GM18519 (cell line): ENCODE measurements at regions not wholly inside any gene's neighbourhood (a gene's known extent, or its start where the extent isn't known, plus 50 kb on each side); places are given as distances from the start of the nearest gene placed in this dataset.
A peak's percentile ranks its signal among the peaks of the same experiment; 100 is the strongest.
"Not testable (repeated sequence)": the region's sequence is repeated elsewhere in the genome, so short reads cannot be mapped to it uniquely, and the experiment has no call there.

Experiments used
- ATAC-seq: cut with Tn5 transposase; IDR thresholded peaks from one replicate; pipeline ENCODE4 v1.9.1; 2021; ENCODE audit warnings: mild to moderate bottlenecking, moderate library complexity; ENCODE audit not compliant: unreplicated experiment, low FRiP score

GRCh38 chr2:212797484-212798205 lies 259.0 kb upstream of the ERBB4 start:
- no peak for ATAC-seq

DNA sequence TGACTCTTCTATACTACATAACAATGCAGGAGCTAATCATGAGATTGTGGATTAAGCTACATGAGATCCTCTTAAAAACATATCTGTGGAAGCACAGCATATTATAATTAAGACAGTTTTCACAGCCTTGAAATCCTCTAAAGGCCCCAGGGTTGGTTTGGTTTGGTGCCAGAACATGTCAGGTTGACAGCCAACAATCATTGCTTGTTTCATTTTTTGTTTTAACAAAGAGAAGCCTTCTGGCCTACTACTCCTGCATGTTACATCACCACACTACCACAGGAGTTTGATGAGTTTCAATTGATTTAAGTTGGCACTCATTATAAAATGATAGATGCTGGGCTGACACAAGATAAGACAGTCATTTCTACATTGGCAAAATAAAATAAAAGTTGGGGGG lies 255.9 kb upstream of the ERBB4 start:
- no peak for ATAC-seq

GRCh38 chr2:212791569-212791968 lies 253.0 kb upstream of the ERBB4 start:
- ATAC-seq: no peak

GRCh38 chr2:212786088-212786487 lies 247.5 kb upstream of the ERBB4 start:
- not testable (repeated sequence) for ATAC-seq

- ATAC-seq: peak; percentile 69
These were observed 238.5 kb upstream of the ERBB4 start for GRCh38 chr2:212777020-212777491.

GRCh38 chr2:212773808-212774339 lies 235.3 kb upstream of the ERBB4 start:
- ATAC-seq: no peak

DNA sequence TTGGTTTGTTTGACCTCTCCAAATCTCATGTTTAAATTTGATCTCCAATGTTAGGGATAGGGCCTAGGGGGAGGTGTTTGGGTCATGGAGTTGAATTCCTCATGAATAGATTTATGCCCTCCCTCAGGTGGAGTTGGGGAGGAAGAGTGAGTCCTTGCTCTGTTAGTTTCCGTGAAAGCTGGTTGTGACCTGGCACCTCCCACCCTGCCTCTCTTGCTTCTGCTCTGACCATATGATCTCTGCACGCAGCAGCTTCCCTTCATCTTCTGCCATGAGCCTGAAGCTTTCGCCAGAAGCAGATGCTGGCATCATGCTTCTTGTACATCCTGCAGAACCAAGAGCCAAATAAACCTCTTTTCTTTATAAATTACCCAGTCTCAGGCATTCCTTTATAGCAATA lies 231.6 kb upstream of the ERBB4 start:
- ATAC-seq: no peak

DNA sequence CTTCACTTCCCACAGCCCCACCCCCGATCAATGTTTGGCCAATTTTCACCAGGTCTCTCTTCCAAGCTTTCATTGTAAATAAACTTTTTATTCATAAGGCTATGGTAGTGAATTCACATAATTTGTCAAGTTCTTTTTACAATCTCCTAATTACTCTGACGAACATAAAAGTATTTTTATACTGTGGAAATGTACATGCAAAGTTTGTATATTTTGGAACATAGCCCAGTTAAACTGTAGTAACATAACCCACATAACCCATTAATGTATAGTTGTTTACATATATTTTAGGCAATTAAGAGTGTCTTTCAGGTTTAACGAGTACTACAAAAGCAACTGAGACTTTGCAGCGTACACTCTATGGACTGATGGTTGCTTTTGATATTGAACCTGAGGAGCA lies 228.3 kb upstream of the ERBB4 start:
- no peak for ATAC-seq

DNA sequence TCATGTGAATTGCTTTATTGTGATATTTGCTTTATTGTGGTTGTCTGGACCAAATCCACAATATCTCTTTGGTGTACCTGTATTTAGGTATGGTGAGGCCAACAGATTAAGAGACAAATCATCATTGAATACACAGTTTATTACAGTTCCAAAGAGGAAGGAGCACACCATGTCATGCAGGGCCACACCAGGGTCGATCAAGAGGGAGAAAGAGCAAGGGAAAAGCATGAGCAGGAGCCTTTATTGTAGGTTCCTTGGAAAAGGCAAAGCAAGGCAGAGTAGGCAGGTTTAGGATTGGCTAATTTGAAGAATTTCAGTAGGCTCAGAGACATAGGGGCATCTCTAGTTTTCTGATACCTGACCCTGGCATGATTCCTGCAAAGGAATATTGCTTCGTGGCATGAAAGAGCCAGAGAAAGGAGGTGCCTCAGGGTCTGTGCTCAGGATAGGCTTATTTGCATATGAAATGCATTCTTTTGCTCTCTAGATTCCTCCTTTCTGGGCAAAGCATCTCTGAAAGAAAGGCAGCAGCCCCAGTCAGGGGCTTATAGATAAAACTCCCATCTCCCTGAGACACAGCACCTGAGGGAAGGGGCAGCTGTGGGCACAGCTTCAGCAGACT lies 214.2 kb upstream of the ERBB4 start:
- ATAC-seq: no peak

DNA sequence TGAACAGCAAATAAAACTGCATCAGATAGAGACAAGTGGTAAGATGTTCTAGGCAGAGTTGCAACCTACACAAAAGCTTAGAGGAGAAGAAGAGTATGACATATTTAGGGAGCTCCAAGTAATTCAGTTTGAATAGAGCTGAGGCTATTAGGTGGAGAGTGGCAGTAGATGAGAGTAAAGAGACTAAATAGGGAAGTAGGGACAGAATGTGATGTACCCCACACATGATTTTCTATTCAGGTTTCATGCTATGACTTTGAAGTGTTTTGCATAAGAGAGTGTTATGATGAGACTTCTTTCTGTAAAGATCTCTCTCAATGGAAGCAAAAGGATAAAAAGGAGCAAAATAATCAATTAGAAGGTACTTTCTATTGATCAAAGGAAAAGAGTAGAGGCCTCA lies 206.8 kb upstream of the ERBB4 start:
- ATAC-seq: peak; percentile 95

- no peak for ATAC-seq
These were observed 199.0 kb upstream of the ERBB4 start for GRCh38 chr2:212737392-212738172.

DNA sequence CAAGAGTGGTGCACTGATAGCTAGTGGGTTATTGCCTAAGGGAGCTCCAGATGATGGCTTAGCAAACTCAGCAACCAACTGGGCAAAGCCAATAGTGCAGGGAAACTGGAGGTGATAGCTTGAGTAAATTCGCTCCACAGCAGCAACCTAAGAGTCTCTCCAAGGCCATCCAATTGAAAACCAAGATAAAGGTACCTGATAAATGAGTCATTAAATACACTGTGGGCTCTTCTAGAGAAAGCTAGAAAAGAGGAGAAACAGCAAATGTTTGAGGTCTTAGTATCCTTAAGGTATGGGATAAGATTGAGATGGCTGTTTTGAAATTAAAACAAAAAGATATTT lies 197.8 kb upstream of the ERBB4 start:
- ATAC-seq: no peak

- no peak for ATAC-seq
These were observed 194.7 kb upstream of the ERBB4 start for GRCh38 chr2:212733273-212733672.

DNA sequence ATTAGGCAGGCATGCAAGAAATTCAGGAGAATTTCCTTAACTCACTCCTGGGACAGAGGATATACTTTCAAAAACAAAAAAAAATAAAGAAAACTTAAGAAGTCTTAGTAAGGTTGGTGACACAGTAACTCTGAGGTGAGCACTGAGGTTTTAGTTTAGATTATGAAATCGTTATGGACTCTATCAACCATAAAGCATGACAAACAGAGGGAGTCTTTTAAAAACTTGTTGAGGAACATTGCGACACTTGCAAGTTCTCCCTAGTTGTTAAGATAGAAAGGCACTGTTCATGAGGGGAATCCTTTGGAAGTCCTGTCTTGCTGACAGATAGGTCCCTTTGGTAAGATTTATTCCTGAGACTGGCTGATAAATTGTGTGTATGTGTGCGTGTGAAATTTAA lies 194.3 kb upstream of the ERBB4 start:
- ATAC-seq: no peak

DNA sequence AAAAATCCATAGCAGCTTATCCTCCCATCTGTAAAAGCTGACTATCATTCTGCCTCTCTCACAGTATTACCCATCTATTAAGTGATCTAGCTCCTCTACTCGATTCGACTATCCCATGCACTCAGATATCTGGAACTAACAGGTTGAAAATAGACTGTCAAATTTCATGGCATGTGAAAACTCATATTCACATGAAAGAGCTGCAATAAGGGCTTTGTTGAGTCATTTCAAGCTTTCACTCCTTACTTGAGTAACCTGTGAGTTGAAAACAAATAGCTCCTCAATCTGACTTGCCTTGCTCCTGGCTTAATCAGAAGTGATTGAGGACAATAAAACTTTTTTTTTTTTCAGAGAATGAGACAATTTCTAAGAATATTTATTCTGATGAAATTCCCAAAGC lies 192.4 kb upstream of the ERBB4 start:
- peak; percentile 92 for ATAC-seq

GRCh38 chr2:212728717-212729116 lies 190.1 kb upstream of the ERBB4 start:
- no peak for ATAC-seq

DNA sequence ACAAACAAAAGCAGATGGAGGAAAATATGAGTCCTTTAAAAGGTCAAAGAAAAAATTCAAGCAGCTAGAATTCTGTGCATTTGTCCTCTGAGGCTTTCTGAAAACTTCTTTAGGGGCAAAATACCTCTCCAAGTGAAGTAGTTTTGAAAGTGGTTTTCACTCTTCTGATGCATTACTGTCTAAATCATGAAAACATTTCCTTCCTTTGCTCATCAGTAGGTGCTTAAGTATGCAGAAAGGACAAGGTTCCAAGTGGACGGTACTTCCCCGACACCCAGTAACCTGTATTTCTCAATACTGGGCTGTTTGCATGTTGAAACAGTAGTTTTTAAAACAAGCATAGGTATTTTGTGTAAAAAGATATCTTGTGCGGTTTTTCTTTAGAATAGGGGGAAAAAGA lies 189.1 kb upstream of the ERBB4 start:
- peak; percentile 38 for ATAC-seq

- ATAC-seq: no peak
These were observed 187.8 kb upstream of the ERBB4 start for GRCh38 chr2:212726403-212726802.

GRCh38 chr2:212725180-212725579 lies 186.6 kb upstream of the ERBB4 start:
- ATAC-seq: no peak

DNA sequence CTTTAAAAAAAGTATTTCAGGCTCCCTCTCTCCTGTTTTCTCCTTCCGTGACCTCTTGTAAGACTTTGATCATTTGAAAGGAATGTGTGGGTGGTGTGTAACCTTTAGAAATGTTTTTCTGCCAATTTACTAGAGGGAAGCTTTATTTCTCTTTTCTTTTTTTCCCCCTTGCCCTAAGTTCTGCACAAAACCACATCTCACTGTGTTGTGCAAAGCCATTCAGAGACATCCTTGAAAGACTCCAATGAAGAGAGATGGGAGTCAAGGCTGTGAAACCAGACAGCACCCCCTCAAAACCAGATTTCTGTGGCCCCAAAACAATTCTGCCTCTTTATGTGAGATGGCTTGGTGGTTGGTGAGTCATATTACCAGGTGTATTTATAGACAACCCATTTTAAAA lies 184.6 kb upstream of the ERBB4 start:
- no peak for ATAC-seq

DNA sequence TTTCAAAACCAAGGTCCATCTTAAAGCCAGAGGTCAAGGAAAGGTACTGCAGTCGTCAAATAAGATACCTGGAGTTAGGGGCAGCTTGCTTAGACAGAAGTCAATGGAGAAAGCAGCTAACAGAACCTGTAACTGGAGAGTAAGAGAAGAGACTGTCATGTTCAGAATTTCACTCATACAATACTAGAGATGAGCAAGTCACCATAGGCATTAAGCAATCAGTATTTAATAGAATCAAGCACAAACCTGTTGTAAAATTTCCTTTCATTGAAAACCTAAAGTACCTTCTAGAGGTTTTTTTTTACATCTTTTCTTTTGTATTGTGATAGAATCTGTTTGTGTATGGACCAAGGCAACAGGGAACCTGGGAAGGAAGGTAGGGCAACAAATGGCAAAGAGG lies 183.4 kb upstream of the ERBB4 start:
- ATAC-seq: no peak
